ENCODE measurements at regions not wholly inside any gene's neighbourhood (a gene's known extent, or its start where the extent isn't known, plus 50 kb on each side); places are given as distances from the start of the nearest gene placed in this dataset.

- in situ Hi-C loops (cut with HindIII; ENCODE audit: low pct_unique_long_range_greater_than_20kb, low sequenced_read_pairs) = no loop called here
- no peak for DNase-seq (ENCODE audit: low read depth)
Measured at GRCh38 chr3:46119253-46119652, 88.9 kb downstream of the CCR1 start.

- no peak for DNase-seq (ENCODE audit: low read depth)
- in situ Hi-C loops (cut with HindIII; ENCODE audit: low pct_unique_long_range_greater_than_20kb, low sequenced_read_pairs) = no loop called here
Measured at GRCh38 chr3:46116996-46117395, 89.7 kb upstream of the XCR1 start.

GRCh38 chr3:46114323-46114988, 87.2 kb upstream of the XCR1 start:
- peak; percentile 34 for DNase-seq (ENCODE audit: low read depth)
- in situ Hi-C loops (cut with HindIII; ENCODE audit: low pct_unique_long_range_greater_than_20kb, low sequenced_read_pairs) = no loop called here

DNA sequence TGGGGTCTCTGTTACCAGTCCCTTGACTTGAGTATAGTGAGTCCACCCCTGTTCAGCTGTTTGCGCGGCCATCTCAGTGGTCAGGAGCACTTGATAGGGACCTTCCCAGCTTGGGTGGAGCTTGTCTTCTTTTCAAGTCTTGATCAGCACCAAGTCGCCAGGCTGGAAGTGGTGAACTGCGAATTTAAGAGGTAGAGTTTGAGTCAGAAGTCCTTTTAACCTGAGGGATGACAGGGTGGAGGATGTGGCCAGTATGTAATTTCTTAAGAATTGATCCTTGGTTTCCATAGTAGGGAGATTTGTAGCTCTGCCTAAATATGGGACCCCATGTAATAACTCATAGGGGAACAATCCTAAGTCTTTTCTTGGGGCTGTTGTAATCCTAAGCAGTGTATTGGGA, 86.3 kb upstream of the XCR1 start:
- DNase-seq (ENCODE audit: low read depth) = no peak
- in situ Hi-C loops (cut with HindIII; ENCODE audit: low pct_unique_long_range_greater_than_20kb, low sequenced_read_pairs) = no loop called here

- in situ Hi-C loops (cut with HindIII; ENCODE audit: low pct_unique_long_range_greater_than_20kb, low sequenced_read_pairs) = no loop called here
- DNase-seq (ENCODE audit: low read depth) = no peak
Measured at GRCh38 chr3:46112984-46113383, 85.7 kb upstream of the XCR1 start.

GRCh38 chr3:46112296-46112695, 85.0 kb upstream of the XCR1 start:
- in situ Hi-C loops (cut with HindIII; ENCODE audit: low pct_unique_long_range_greater_than_20kb, low sequenced_read_pairs) = no loop called here
- DNase-seq (ENCODE audit: low read depth) = no peak

GRCh38 chr3:46110701-46111493, 83.6 kb upstream of the XCR1 start:
- in situ Hi-C loops (cut with HindIII; ENCODE audit: low pct_unique_long_range_greater_than_20kb, low sequenced_read_pairs) = no loop called here
- peak; percentile 86 for DNase-seq (ENCODE audit: low read depth)

GRCh38 chr3:46107682-46108081, 80.4 kb upstream of the XCR1 start:
- in situ Hi-C loops (cut with HindIII; ENCODE audit: low pct_unique_long_range_greater_than_20kb, low sequenced_read_pairs) = no loop called here
- no peak for DNase-seq (ENCODE audit: low read depth)

GRCh38 chr3:46105306-46105919, 78.1 kb upstream of the XCR1 start:
- in situ Hi-C loops (cut with HindIII; ENCODE audit: low pct_unique_long_range_greater_than_20kb, low sequenced_read_pairs) = no loop called here
- DNase-seq (ENCODE audit: low read depth) = no peak

- no peak for DNase-seq (ENCODE audit: low read depth)
- in situ Hi-C loops (cut with HindIII; ENCODE audit: low pct_unique_long_range_greater_than_20kb, low sequenced_read_pairs) = no loop called here
Measured at GRCh38 chr3:46104706-46105105, 77.4 kb upstream of the XCR1 start.

DNA sequence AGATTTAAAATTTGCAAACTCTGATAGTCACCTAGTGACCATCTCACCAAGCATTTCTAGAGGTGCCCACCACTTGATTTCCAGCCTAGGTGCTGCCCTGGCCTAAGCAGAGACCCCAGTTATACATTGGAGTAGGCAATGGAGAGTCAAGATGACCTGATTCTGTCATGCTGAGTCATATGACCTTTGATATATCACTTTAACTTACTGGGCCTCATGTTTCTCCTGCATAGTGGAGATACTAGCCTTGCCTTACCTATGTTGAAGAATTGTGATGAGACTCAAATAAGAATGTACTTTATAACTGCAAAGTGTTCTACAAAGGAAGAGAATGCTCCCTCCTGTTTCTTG, 75.5 kb upstream of the XCR1 start:
- in situ Hi-C loops (cut with HindIII; ENCODE audit: low pct_unique_long_range_greater_than_20kb, low sequenced_read_pairs) = no loop called here
- no peak for DNase-seq (ENCODE audit: low read depth)

DNA sequence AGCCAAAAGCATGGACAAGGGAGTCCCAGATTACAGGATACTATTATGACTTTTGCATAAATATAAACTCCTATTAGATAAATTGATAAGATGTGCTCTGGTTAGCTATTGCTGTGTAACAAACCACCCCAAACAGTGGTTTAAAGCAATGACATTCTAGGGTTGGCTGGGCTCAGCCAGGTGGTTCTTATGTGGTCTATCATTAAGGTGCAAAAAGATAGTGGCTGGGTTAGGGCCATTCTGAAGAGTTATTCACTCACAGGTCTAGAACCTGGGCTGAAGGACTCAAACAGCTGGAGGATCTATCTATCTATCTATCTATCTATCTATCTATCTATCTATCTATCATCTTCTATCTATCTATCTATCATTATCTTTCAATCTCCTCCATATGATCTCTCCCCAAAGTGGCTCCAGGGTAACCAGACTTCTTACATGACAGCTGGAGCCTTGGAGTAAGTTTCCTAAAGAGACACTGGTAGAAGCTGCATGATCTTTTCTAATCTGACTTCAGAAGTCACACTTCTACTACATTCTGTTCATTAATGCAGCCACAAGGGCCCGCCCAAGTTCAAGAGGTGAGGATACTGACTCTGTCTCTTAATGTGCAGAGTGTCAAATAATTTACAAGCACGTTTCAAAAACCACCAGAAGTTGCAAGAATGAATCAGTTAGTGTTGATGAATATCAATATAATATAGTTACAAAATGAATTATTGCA, 74.9 kb upstream of the XCR1 start:
- DNase-seq (ENCODE audit: low read depth) = no peak
- in situ Hi-C loops (cut with HindIII; ENCODE audit: low pct_unique_long_range_greater_than_20kb, low sequenced_read_pairs) = no loop called here

DNA sequence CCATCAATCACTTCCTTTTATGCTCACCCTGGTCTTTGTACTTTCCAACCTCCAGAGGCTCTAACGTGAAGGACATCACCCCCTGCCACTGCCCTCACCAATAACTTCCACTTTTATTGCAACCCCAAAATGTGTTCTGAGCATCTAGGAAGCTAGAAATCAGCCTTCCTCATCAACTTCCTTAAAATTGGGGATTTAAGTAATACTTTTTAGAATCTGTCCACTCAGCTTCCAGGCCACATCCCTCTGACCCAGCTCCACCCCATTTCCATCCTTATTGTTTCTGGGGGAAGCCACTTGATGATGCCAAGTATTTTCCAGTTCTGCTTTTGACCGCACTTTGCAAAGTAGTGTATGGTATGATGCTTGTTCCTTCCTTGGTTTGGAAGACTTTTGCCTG, 73.5 kb upstream of the XCR1 start:
- no peak for DNase-seq (ENCODE audit: low read depth)
- in situ Hi-C loops (cut with HindIII; ENCODE audit: low pct_unique_long_range_greater_than_20kb, low sequenced_read_pairs) = no loop called here

DNA sequence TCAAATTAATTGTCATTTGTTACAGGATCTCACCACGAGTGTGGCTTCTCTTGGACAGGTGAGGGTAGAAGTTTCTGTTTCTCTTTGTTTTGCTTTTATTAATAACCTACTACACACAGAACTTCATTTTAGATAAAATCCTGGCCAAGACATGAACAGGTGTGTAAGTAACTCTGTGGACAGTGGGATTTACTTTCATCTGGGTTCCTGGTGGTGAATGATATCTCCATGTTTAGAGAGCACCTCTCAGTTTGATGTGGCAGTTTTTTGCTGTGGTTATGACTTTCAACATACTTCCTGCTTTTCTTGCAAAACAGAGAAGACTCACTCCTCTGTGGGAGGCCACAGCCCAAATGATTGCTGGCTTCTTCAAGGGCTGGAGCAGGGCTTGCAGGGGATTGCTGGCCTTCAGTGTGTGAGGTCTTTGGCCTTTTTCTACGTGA, 71.1 kb upstream of the XCR1 start:
- in situ Hi-C loops (cut with HindIII; ENCODE audit: low pct_unique_long_range_greater_than_20kb, low sequenced_read_pairs) = no loop called here
- DNase-seq (ENCODE audit: low read depth) = no peak

GRCh38 chr3:46097691-46098241, 70.5 kb upstream of the XCR1 start:
- in situ Hi-C loops (cut with HindIII; ENCODE audit: low pct_unique_long_range_greater_than_20kb, low sequenced_read_pairs) = no loop called here
- DNase-seq (ENCODE audit: low read depth) = no peak

DNA sequence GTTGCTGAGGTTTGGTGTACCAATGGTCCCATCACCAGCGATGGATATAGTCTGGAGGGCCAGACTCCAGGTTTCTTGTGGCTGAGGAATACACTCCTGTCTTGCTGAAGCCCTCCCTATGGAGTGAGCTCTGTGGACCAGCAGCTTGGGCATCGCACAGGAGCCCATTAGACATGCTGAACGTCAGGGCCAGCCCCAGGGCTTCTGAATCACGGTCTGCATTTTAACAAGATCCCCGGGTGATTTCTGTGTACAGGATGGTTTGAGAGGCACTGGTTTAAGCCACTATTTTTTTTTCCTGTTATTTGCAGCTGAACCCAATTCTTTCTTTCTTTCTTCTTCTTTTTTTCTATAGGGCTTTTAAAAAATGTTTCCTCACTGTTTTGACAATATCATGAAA, 69.5 kb upstream of the XCR1 start:
- no peak for DNase-seq (ENCODE audit: low read depth)
- in situ Hi-C loops (cut with HindIII; ENCODE audit: low pct_unique_long_range_greater_than_20kb, low sequenced_read_pairs) = no loop called here

- in situ Hi-C loops (cut with HindIII; ENCODE audit: low pct_unique_long_range_greater_than_20kb, low sequenced_read_pairs) = no loop called here
- DNase-seq (ENCODE audit: low read depth) = no peak
Measured at GRCh38 chr3:46096336-46096735, 69.1 kb upstream of the XCR1 start.

- in situ Hi-C loops (cut with HindIII; ENCODE audit: low pct_unique_long_range_greater_than_20kb, low sequenced_read_pairs) = no loop called here
- no peak for DNase-seq (ENCODE audit: low read depth)
Measured at GRCh38 chr3:46095307-46095706, 68.0 kb upstream of the XCR1 start.

DNA sequence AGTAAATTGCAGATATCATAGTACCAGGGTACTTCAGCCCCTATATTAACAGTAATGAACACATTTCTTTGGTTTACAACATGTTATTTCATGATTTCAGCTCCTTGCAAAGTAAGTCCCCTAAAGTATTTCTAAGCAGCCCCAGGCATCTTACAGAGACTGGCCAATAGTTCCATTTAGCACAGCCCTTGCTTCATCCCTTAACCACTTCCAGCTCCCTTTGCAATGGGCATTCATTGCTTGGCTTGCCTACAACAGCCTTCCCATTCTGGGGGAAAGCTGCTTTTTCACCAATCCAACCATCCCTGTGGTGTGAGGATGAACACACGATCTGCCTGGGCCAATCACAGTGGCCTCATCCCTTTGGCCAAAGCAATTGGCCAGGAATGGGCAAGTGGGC, 67.2 kb upstream of the XCR1 start:
- in situ Hi-C loops (cut with HindIII; ENCODE audit: low pct_unique_long_range_greater_than_20kb, low sequenced_read_pairs) = no loop called here
- no peak for DNase-seq (ENCODE audit: low read depth)
